Parathyroid adenoma (tissue), 2 donors: ENCODE measurements at regions not wholly inside any gene's neighbourhood (a gene's known extent, or its start where the extent isn't known, plus 50 kb on each side); places are given as distances from the start of the nearest gene placed in this dataset.
"Not testable (repeated sequence)": the region's sequence is repeated elsewhere in the genome, so short reads cannot be mapped to it uniquely, and the experiment has no call there.

Source experiments
- H2AFZ ChIP-seq: fragments of 300-600 bp; sonication (generic); one replicate; pipeline ENCODE4 v1.7.0; 2017; ENCODE audit warnings: antibody characterized with exemption, mild to moderate bottlenecking
- H3K27ac ChIP-seq: fragments of 300-600 bp; sonication (generic); one replicate; pipeline ENCODE4 v1.7.0; 2017
- H3K27me3 ChIP-seq: fragments of 300-600 bp; sonication (generic); one replicate; pipeline ENCODE4 v1.7.0; 2017; ENCODE audit warnings: low read length; ENCODE audit not compliant: control insufficient read depth, insufficient read depth
- H3K36me3 ChIP-seq: fragments of 300-600 bp; sonication (generic); one replicate; pipeline ENCODE4 v1.7.0; 2017; ENCODE audit warnings: low read length; ENCODE audit not compliant: control insufficient read depth, insufficient read depth
- H3K4me1 ChIP-seq: fragments of 300-600 bp; sonication (generic); one replicate; pipeline ENCODE4 v1.7.0; 2017; ENCODE audit warnings: control low read depth
- H3K4me2 ChIP-seq: fragments of 300-600 bp; sonication (generic); one replicate; pipeline ENCODE4 v1.7.0; 2017; ENCODE audit warnings: low read length
- H3K4me3 ChIP-seq: fragments of 300-600 bp; sonication (generic); one replicate; pipeline ENCODE4 v1.7.0; 2017; ENCODE audit warnings: low read depth, low read length
- H3K79me2 ChIP-seq: fragments of 300-600 bp; sonication (generic); one replicate; pipeline ENCODE4 v1.7.0; 2017; ENCODE audit warnings: control low read depth
- H3K9ac ChIP-seq: fragments of 300-600 bp; sonication (generic); one replicate; pipeline ENCODE4 v1.7.0; 2017; ENCODE audit warnings: mild to moderate bottlenecking
- H3K9me3 ChIP-seq: fragments of 300-600 bp; sonication (generic); one replicate; pipeline ENCODE4 v1.7.0; 2017; ENCODE audit warnings: low read length; ENCODE audit not compliant: control insufficient read depth
- CTCF ChIP-seq: fragments of 300-600 bp; sonication (generic); IDR thresholded peaks from one replicate; pipeline ENCODE4 v1.7.0; 2017; ENCODE audit warnings: antibody characterized with exemption, mild to moderate bottlenecking
- donor health status: primary hyperparathyroidism.

- TF ChIP-seq CTCF = no peak
- Histone ChIP-seq H3K79me2 (no peaks in the 10 kb centered on the region), H3K36me3 (no peaks in the 10 kb centered on the region), H3K9ac (no peak overlapping the region), H2AFZ (no peak overlapping the region), H3K4me1 (no peaks in the 10 kb centered on the region), H3K9me3 (no peaks in the 10 kb centered on the region), H3K4me3 (no peak overlapping the region), H3K4me2 (no peak overlapping the region), H3K27me3 (no peaks in the 10 kb centered on the region), H3K27ac (no peak overlapping the region)
Measured at GRCh38 chr5:163730206-163730756, 224.9 kb downstream of the MAT2B start.

- Histone ChIP-seq H3K27ac (no peak overlapping the region), H3K79me2 (no peaks in the 10 kb centered on the region), H3K36me3 (no peaks in the 10 kb centered on the region), H3K4me3 (no peak overlapping the region), H2AFZ (no peak overlapping the region), H3K4me2 (no peak overlapping the region), H3K27me3 (no peaks in the 10 kb centered on the region), H3K9ac (no peak overlapping the region), H3K9me3 (no peaks in the 10 kb centered on the region), H3K4me1 (no peaks in the 10 kb centered on the region)
- no peak for TF ChIP-seq CTCF
Measured at GRCh38 chr5:163731256-163731655, 225.8 kb downstream of the MAT2B start.

GRCh38 chr5:163735069-163735468 is 229.7 kb downstream of the MAT2B start:
- Histone ChIP-seq H3K79me2 (no peaks in the 10 kb centered on the region), H3K27me3 (no peaks in the 10 kb centered on the region), H3K27ac (no peak overlapping the region), H3K4me3 (no peak overlapping the region), H3K4me1 (no peaks in the 10 kb centered on the region), H3K9ac (no peak overlapping the region), H3K9me3 (no peaks in the 10 kb centered on the region), H2AFZ (no peak overlapping the region), H3K4me2 (no peak overlapping the region), H3K36me3 (no peaks in the 10 kb centered on the region)
- TF ChIP-seq CTCF = no peak

- Histone ChIP-seq H3K27ac (no peak overlapping the region), H3K79me2 (no peaks in the 10 kb centered on the region), H3K4me2 (no peak overlapping the region), H3K36me3 (no peaks in the 10 kb centered on the region), H2AFZ (no peak overlapping the region), H3K4me1 (no peaks in the 10 kb centered on the region), H3K4me3 (no peak overlapping the region), H3K9me3 (no peaks in the 10 kb centered on the region), H3K9ac (no peak overlapping the region), H3K27me3 (no peaks in the 10 kb centered on the region)
- no peak for TF ChIP-seq CTCF
Measured at GRCh38 chr5:163747586-163747985, 242.2 kb downstream of the MAT2B start.

GRCh38 chr5:163748934-163749333 is 243.5 kb downstream of the MAT2B start:
- Histone ChIP-seq H3K4me1 (no peaks in the 10 kb centered on the region), H3K27me3 (no peaks in the 10 kb centered on the region), H2AFZ (no peak overlapping the region), H3K4me2 (no peak overlapping the region), H3K9me3 (no peaks in the 10 kb centered on the region), H3K79me2 (no peaks in the 10 kb centered on the region), H3K36me3 (no peaks in the 10 kb centered on the region), H3K27ac (no peak overlapping the region), H3K9ac (no peak overlapping the region), H3K4me3 (no peak overlapping the region)
- TF ChIP-seq CTCF = no peak

- H3K9me3 ChIP-seq, H3K9ac ChIP-seq, H3K4me3 ChIP-seq, H3K4me2 ChIP-seq, H3K4me1 ChIP-seq, H3K27me3 ChIP-seq, H2AFZ ChIP-seq, H3K79me2 ChIP-seq, H3K27ac ChIP-seq, H3K36me3 ChIP-seq: not testable (repeated sequence)
Measured at GRCh38 chr5:163750415-163750814, 245.0 kb downstream of the MAT2B start.
